Right lobe of liver (tissue), 4 donors: ENCODE measurements at regions not wholly inside any gene's neighbourhood (a gene's known extent, or its start where the extent isn't known, plus 50 kb on each side); places are given as distances from the start of the nearest gene placed in this dataset.

Experiments used
- CTCF ChIP-seq, 4 donors: fragments of 200-600 bp in 3 of 4; fragments of 450-650 bp in 1 of 4; IDR thresholded peaks; one replicate each; pipeline versions ENCODE4 v1.5.1 to v1.8.0; 2016 to 2022; ENCODE audit warnings: antibody characterized with exemption in 4 of 4, mild to moderate bottlenecking in 2 of 4
- POLR2A ChIP-seq: fragments of 450-650 bp; IDR thresholded peaks from one replicate; pipeline ENCODE4 v1.6.1; 2017; ENCODE audit warnings: antibody characterized with exemption, mild to moderate bottlenecking
- donor health status: DM: no; HTN: no; CAD: no.
- donor health status: DM: no; HTN: no; CAD: no.
- donor health status: DM: no; HTN: yes; CAD: no.

- TF ChIP-seq CTCF (IDR thresholded peaks at IDR 0.05), result no peak
- no peak for TF ChIP-seq POLR2A
These were observed 322.1 kb upstream of the TANK start for GRCh38 chr2:160838147-160838546.
